ENCODE measurements at regions not wholly inside any gene's neighbourhood (a gene's known extent, or its start where the extent isn't known, plus 50 kb on each side); places are given as distances from the start of the nearest gene placed in this dataset.

DNA sequence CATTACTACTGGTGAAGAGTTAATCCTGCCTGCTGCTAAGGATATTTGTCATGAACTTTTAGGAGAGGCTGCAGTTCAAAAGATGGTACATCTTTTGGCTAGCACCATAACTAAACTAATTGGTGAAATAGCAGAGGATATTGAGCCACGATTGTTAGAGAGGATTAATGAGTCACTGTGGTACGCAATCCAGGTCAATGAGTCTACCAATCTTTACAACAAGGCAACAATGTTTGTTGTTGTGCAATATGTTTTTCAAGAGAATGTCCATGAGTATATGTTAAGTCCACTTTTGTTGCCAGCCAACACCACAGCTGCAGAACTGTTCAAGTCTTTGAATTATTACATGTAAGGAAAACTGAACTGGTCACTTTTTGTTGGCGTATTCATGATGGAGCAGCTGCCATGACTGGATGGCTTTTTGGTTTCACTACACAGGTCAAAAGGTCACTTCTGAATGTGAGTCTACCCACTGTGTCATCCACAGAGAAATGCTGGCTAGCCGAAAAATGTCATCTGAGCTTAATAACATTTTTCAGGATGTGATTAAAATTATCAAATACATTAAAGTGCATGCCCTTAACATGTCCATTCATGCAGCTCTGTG lies 402.6 kb upstream of the KIF2B start:
- intact Hi-C loops (cut with DNase I), result no loop called here
- no peak for ATAC-seq (ENCODE audit: poor library complexity)

DNA sequence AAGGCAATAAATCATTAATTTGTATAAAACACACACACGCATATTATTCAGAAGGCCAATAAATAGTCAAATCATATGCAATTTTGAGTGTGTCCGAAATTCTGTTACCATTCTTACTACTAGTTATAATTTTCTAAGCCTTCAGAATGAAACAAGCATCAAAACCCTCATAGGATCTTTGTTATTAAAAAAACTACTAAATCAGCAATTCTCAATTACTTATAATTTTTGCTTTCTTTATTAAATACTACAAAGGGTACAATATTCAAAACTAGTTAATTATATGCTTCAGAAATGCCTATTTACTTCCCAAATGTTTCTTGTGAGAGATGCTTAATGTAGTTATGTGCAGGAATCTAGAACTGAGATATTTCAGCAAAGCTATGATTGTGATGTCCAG lies 413.1 kb upstream of the KIF2B start:
- DNase-seq (no peak), ATAC-seq (ENCODE audit: poor library complexity) (no peak)
- intact Hi-C loops (cut with DNase I), result no loop called here

More for the DNA sequence above, 402.6 kb upstream of the KIF2B start:
- no peak for DNase-seq

DNA sequence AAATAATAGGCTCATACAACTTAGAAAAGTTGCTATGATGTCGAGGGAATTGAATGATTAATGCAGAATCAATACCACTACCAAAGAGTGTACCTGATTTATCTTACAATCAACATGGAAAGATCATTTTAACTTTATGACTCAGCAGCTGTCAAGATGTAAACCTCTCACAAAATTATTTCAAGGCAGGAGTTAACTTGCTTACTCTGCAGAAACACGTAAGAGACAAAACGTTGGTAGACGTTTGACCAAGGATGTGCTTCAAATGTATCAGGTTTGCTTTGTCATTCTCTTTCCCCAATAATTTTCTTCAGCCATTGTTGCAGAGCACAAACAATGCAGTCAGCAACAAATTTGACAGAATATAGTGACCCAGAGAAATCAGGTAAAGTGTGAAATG lies 415.8 kb upstream of the KIF2B start:
- ATAC-seq (ENCODE audit: poor library complexity) (no peak), DNase-seq (no peak)
- intact Hi-C loops (cut with DNase I), result no loop called here

DNA sequence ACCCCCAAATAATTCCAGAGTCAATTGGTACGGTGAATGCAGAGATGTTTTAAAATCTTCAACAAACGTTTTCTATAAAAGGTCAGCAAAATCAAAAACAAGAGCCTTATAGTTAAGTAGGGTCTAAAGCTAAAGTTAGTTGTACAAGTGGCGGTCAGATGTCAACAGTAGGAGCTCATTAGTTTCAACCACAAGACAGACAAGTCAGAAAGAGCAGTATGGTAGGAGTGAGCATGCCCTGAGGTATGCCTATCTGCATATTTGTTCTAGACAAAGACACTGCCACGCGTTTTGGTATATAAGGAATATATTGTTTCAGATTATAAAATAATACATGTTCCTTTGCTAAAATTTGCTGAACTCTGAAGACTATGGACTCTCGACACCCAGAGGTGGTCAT lies 431.5 kb upstream of the KIF2B start:
- intact Hi-C loops (cut with DNase I), result no loop called here
- DNase-seq, result no peak
- ATAC-seq (ENCODE audit: poor library complexity), result no peak

DNA sequence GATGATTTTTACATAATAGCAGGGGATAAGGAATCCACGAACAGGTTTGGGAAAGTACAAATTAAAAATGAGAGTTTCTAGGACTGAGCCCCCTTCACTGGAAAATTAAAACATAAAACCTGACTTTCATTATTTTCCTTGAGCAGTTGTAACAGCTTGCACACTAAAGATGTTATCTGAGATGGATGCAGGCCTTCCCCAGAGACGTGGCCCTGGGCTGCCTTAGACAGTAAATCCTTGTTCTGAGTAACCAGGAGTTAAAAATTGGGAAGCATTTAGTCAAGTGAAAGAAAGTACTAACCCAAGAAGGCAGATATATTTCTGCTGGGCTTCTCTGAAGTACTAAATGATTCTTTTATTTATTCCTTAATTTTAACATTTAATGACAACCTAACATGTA lies 432.2 kb upstream of the KIF2B start:
- intact Hi-C loops (cut with DNase I), result no loop called here
- DNase-seq, result no peak
- ATAC-seq (ENCODE audit: poor library complexity), result no peak

DNA sequence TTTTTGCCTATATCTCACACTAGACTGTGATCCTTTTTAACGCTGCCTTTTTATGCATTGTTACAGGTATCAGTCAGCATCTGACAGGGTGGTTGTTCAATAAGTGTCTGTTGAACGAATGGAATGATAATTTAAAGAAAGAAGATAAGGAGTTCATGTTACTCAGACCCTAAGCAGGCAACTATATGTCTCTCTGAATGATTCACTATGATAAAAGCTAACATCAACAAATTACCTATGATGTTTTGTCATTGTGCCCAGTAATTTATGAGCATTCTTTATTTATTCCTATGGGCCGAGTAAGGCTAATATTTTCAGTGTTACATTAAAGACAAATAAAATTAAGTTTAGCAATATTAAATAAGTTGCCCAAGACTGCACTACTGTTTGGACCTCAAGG lies 435.0 kb upstream of the KIF2B start:
- DNase-seq, result no peak
- ATAC-seq (ENCODE audit: poor library complexity), result no peak
- intact Hi-C loops (cut with DNase I), result no loop called here

DNA sequence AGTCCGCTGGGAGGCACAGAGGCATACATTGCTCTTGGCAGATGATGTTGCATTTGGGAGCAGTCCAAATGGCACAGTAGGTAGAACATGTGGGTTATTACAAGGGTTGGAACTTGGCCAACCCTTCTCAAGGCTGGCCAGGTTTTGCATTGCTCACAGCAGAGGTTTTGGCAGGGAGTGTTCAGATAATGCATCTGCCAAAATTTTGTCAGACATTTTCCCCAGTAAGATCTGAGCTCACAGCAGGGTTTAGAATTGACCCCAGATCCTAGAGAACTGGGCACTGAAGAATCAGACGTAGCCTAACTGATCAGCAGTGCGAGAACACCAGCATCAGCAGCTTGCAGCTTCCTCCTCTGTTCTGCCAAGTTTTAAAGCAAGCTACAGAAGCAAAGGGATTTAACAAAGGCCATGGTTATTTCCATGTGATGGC lies 468.8 kb upstream of the KIF2B start:
- no peak for DNase-seq
- intact Hi-C loops (cut with DNase I), result no loop called here
- no peak for ATAC-seq (ENCODE audit: poor library complexity)

DNA sequence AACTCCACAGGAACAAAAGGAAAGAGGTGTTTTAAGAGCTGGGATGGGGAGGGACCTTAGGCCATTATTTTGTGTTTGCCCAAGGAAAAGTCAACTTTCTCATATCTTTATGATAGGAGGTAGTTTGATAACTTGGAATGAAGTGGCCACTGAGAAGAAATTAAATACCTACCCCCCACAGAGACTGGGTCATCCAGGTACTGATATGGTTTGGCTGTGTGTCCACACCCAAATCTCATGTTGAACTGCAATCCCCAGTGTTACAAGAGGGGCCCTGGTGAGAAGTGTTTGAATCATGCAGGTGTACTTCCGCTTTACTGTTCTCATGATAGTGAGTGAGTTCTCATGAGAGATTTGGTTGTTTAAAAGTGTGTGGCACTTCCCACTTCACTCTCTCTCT lies 477.9 kb upstream of the KIF2B start:
- no peak for ATAC-seq (ENCODE audit: poor library complexity)
- intact Hi-C loops (cut with DNase I), result no loop called here
- no peak for DNase-seq

DNA sequence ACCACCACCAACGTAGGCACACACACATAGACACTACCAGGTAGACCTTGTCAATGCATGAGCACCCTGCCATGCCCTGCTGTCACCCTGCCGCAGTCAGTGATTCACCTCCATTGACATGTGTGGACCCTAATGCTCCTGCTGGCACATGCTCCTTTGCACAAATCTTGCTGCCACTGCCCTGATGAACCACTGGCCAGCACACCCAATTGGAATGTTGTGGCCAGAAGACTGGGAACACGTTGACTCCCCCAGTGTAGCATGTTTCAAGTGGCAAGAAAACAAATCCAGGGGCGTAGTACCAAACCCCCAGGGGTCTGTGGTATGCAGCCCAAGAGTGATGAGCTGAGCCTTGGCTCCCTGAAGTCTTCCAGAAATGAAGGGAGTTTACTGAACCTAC lies 486.4 kb upstream of the KIF2B start:
- DNase-seq, result no peak
- no peak for ATAC-seq (ENCODE audit: poor library complexity)
- intact Hi-C loops (cut with DNase I), result no loop called here

DNA sequence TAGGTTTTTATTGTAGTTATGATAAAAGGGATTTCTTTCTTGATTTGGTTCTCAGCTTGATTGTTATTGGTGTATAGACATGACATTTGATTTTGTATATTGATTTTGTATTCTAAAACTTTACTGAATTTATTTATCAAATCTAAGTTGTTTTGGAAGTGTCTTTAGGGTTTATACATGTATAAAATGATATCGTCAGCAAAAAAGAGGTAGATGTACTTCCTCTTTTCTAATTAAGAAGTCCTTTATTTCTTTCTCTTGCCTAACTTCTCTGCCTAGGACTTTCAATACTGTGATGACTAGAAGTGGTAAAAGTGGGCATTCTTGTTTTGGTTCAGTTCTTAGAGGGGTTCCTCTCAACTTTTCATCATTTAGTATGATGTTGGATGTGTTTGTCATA lies 487.3 kb upstream of the KIF2B start:
- ATAC-seq (ENCODE audit: poor library complexity) (no peak), DNase-seq (no peak)
- intact Hi-C loops (cut with DNase I), result no loop called here

DNA sequence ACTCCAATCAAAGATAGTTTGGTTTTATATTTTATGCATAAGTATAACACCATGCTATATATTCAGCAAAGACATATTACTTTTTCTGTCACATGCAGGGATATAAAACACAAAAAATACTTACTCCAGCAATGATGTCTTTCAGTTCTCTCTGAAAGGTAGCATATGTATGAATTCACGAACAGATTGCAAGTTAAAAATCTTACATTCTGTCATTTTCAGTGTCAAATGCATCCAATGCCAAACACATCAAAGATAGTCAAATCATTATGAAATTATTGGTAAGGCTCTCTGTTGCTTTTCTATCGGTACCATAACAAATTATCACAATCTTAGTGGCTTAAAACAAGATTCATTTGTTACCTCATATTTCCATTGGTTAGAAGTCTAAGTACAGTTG lies 492.0 kb upstream of the KIF2B start:
- intact Hi-C loops (cut with DNase I), result no loop called here
- ATAC-seq (ENCODE audit: poor library complexity) (no peak), DNase-seq (no peak)

DNA sequence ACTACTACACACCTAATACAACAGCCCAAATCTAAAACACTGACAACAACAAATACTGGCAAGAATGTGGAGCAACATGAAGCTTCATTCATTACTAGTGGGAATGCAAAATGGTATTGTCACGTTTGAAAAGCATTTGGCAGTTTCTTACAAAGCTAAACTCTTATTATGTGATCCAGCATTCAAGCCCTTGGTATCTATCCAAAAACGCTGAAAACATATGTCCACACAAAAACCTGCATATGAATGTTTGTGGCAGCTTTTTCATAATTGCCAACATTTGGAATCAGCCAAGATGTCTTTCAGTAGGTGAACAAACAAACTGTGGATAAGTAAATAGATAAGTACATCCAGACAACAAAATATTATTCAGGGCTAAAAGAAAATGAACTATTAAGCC lies 501.1 kb upstream of the KIF2B start:
- ATAC-seq (ENCODE audit: poor library complexity) (no peak), DNase-seq (no peak)
- intact Hi-C loops (cut with DNase I), result no loop called here

DNA sequence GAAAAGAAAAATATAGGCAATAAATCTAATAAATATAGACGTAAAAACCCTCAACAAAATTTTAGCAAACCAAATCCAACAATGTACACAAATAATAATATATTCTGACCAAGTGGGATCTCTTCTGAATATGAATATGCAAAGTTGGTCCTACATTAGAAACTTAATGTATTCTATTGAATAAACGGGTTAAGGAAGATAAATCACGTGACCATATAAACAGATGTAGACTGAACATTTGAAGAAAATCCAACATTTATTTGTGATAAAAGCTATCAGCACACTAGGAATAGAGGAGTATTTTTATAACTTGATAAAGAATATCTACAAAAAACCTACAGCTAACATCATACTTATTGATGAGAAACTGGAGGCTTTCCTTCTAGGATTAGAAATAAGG lies 502.8 kb upstream of the KIF2B start:
- no peak for ATAC-seq (ENCODE audit: poor library complexity)
- no peak for DNase-seq
- intact Hi-C loops (cut with DNase I), result no loop called here

DNA sequence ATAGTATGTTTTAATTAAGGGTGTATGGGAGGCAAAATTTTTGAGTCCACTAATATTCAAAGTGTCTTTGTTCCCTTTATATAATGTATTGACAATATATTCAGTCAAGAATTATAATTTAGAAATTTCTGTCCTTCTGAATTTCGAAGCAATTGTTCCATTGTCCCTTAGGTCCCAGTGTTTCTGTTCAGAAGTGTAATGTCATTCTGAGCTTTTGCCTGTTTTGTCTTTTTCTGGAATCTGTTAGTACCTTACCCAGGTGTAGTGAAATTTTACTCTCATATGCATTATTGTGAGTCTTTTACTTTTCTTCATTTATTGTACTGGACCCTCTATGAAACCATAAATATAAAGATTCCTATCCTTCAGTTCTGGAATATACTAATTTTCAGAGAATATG lies 505.7 kb upstream of the KIF2B start:
- intact Hi-C loops (cut with DNase I), result no loop called here
- ATAC-seq (ENCODE audit: poor library complexity), result no peak
- DNase-seq, result no peak

DNA sequence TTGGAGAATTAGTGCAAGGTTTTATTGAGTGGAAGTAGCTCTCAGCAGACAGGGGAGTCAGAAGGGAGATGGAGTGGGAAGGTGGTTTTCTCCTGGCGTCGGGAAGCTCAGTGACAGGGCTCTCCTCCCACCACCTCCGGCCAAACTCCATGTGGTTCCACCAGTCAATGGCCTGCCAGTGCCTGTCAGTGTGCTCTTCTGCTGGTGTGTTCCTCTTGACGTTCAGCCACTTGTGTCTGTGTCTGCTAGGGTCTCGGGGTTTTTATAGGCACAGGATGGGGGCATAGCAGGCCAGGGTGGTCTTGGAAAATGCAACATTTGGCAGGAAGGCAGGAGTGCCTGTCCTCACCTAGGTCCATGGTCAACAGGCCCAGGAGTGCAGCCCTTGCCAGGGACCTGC lies 506.7 kb upstream of the KIF2B start:
- ATAC-seq (ENCODE audit: poor library complexity) (no peak), DNase-seq (no peak)
- intact Hi-C loops (cut with DNase I), result no loop called here

DNA sequence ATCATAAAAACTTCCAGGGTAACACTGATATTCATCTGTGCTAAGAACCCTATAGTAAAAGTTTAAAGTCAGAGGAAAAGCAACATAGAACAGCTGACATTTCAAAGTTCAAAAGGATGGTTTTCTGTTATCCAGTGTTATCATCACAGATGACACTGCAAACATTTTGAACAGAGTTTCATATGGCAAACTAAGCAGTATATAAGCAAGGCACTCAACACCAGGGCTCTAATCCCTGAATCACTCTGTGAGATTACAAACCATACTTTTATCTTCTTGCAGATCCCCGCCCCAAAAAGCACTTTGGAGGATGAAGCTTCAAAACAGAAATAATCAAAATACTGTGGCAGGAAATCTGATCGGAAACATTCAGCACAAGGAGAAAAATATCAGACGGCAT lies 508.2 kb upstream of the KIF2B start:
- DNase-seq, result no peak
- intact Hi-C loops (cut with DNase I), result no loop called here
- ATAC-seq (ENCODE audit: poor library complexity), result no peak

DNA sequence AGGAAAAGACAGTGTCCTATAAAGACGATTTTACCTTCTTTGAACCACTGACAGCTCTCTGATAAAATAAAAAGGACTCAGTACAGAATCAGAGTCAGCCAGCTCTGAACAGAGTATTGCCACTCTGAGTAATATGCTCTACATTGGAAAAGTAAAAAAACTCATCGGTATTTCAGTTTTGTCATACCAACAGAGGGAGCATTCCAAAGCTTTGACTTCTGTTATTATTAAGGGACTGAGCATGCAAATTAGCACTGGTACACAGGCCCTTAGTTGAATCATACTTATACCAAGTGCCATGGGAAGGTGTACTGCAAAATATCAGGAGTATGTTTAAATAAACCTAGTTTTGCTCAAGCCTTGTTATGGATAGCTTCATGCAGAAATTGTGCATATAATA lies 509.0 kb upstream of the KIF2B start:
- DNase-seq (no peak), ATAC-seq (ENCODE audit: poor library complexity) (no peak)
- intact Hi-C loops (cut with DNase I), result no loop called here

DNA sequence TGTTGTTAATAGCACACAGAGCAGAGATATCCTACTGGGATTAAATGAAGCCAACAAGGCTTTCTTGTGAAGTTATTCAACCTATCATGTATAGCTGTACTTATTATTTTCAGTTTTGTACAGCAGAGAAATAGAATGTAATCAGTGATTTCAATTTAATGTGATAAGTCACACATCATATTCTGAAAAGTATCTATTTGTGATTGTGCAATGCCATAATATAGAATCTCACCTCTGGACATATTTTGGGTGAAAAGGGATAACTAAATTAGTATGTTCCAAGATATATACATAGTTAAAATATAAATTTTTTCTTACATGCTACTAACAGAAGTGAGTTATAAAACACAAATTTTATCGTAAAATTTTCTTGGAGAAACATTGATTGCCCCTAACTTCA lies 544.3 kb upstream of the KIF2B start:
- intact Hi-C loops (cut with DNase I), result no loop called here
- ATAC-seq (ENCODE audit: poor library complexity) (no peak), DNase-seq (no peak)

DNA sequence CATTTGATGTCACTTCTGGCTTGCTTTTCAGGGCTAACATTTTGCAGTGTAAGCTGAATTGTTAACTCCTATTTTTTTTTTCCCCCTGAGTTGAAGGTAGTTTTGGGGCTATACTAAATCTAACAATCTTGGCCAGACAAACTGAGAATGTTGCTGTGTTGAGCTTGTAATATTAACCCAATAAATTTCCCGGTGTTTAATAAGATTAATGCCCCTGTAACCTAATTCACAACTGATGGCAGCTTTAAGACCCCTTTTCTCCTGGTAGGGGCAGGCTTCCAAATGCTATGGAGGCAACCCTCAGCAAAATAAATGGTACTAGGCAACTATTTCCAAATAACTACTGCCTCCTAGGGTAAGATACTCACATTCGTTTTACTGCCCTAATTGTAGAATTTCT lies 549.6 kb upstream of the KIF2B start:
- DNase-seq (no peak), ATAC-seq (ENCODE audit: poor library complexity) (no peak)
- intact Hi-C loops (cut with DNase I), result no loop called here

DNA sequence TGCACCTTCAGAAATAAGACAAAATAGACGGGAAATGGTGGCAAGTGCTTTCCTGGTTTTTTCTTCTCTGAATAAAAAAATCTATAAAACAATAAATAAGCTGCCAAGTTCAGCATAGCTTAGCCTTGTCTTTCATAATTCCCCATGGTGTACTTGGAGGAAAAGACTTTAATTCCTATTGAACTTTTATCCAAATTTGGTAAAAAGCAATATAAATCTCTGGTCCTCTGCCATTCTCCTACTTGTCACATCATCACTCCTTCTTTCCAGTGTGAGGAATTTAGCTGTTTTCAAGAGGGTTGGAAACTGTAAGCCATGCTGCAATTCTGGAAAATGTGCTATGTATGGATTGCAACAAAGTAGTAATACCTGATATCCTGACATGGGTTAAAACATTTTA lies 551.8 kb upstream of the KIF2B start:
- DNase-seq, result no peak
- ATAC-seq (ENCODE audit: poor library complexity), result no peak
- intact Hi-C loops (cut with DNase I), result no loop called here

DNA sequence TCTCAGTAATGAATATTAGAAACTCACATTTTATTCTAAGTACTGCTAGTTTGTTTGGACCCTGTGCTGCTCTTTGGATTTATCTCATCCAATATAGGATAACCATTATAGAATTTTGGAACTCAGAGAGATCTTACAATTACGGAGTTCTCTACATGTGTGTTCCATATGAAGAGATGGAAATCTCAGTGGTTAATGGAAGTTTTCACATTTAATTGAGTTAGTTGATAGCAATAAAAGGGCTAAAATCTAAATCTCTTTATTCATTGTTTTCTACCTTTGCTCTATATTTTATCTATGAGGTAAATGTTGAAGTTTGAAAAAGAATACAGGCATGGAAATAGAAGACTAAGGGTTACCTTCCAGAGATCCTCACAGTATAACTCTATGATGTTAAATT lies 558.0 kb upstream of the KIF2B start:
- intact Hi-C loops (cut with DNase I), result no loop called here
- DNase-seq (no peak), ATAC-seq (ENCODE audit: poor library complexity) (no peak)
